ENCODE measurements at regions not wholly inside any gene's neighbourhood (a gene's known extent, or its start where the extent isn't known, plus 50 kb on each side); places are given as distances from the start of the nearest gene placed in this dataset.

GRCh38 chr13:105365021-105365550 is 1170.4 kb downstream of the EFNB2 start:
- no peak for TF ChIP-seq EZH2 (IDR thresholded peaks at IDR 0.05; ENCODE audit: insufficient read depth, poor library complexity, severe bottlenecking)
- no peak for TF ChIP-seq EZH2phosphoT487 (IDR thresholded peaks at IDR 0.05; ENCODE audit: insufficient read depth, low read depth)
